ENCODE measurements at regions not wholly inside any gene's neighbourhood (a gene's known extent, or its start where the extent isn't known, plus 50 kb on each side); places are given as distances from the start of the nearest gene placed in this dataset.

- Histone ChIP-seq H3K27me3 (ENCODE audit: insufficient read depth) (no peaks in the 10 kb centered on the region), H3K4me3 (ENCODE audit: low read depth in 2 of 2, low read length in 1 of 2) (no peak overlapping the region), H3K79me2 (ENCODE audit: insufficient read depth) (no peaks in the 10 kb centered on the region), H3K4me2 (no peak overlapping the region), H2AFZ (ENCODE audit: low read depth) (no peak overlapping the region), H3F3A (replicated peaks; ENCODE audit: insufficient read depth) (no peaks in the 10 kb centered on the region), H3K9me2 (no peaks in the 10 kb centered on the region), H3K27ac (ENCODE audit: low read depth in 2 of 2, low read length in 1 of 2) (no peak overlapping the region), H3K9ac (no peak overlapping the region), H4K20me1 (ENCODE audit: insufficient read depth) (no peaks in the 10 kb centered on the region), H3K9me3 (peaks cover 8% of the 10 kb centered on the region; the same call in 1 of the 2 replicates), H3K36me3 (replicated peaks in 1 of 2; ENCODE audit: control insufficient read depth in 1 of 2, insufficient read depth in 2 of 2, low read length in 1 of 2) (no peaks in the 10 kb centered on the region), H3K4me1 (ENCODE audit: control insufficient read depth in 1 of 2, insufficient read depth in 2 of 2, low read depth in 1 of 2, low read length in 1 of 2) (no peaks in the 10 kb centered on the region)
- CTCF ChIA-PET = no interaction called here
- 16% methylated on average over 3 of the region's 3 CpGs for WGBS (ENCODE audit: low lambda C conversion rate)
- TF ChIP-seq MAX (IDR thresholded peaks at IDR 0.05; ENCODE audit: low read depth) (no peak), REST (IDR thresholded peaks at IDR 0.05; ENCODE audit: low read depth, low read length) (no peak), CTCF (IDR thresholded peaks at IDR 0.05) (no peak), USF2 (IDR thresholded peaks at IDR 0.05; ENCODE audit: borderline replicate concordance, low read depth, low read length) (no peak)
- POLR2A ChIA-PET = no interaction called here
- no peak for DNase-seq
These were observed 167.1 kb upstream of the TRIM24 start for GRCh38 chr7:138292951-138293350.

- H3K9me3 ChIP-seq = peaks cover under 1% of the 10 kb centered on the region; the same call in 1 of the 2 replicates
- no peak overlapping the region for H3K4me3 ChIP-seq (ENCODE audit: low read depth in 2 of 2, low read length in 1 of 2)
- no peaks in the 10 kb centered on the region for H3K9me2 ChIP-seq
- no peaks in the 10 kb centered on the region for H3K36me3 ChIP-seq (replicated peaks in 1 of 2; ENCODE audit: control insufficient read depth in 1 of 2, insufficient read depth in 2 of 2, low read length in 1 of 2)
- CTCF ChIA-PET = no interaction called here
- no peaks in the 10 kb centered on the region for H4K20me1 ChIP-seq (ENCODE audit: insufficient read depth)
- no peak for TF ChIP-seq ZBTB33 (IDR thresholded peaks at IDR 0.05; ENCODE audit: borderline replicate concordance, low read depth)
- no peak for TF ChIP-seq RAD21 (IDR thresholded peaks at IDR 0.05; ENCODE audit: low read length)
- no peak for TF ChIP-seq NRF1 (IDR thresholded peaks at IDR 0.05; ENCODE audit: low read depth, low read length)
- DNase-seq = no peak
- WGBS (ENCODE audit: low lambda C conversion rate) = 26% methylated on average over 3 of the region's 3 CpGs
- H2AFZ ChIP-seq (ENCODE audit: low read depth) = no peak overlapping the region
- no peak overlapping the region for H3K27ac ChIP-seq (ENCODE audit: low read depth in 2 of 2, low read length in 1 of 2)
- H3K9ac ChIP-seq = no peak overlapping the region
- H3K4me2 ChIP-seq = no peak overlapping the region
- no peaks in the 10 kb centered on the region for H3K79me2 ChIP-seq (ENCODE audit: insufficient read depth)
- no peaks in the 10 kb centered on the region for H3K4me1 ChIP-seq (ENCODE audit: control insufficient read depth in 1 of 2, insufficient read depth in 2 of 2, low read depth in 1 of 2, low read length in 1 of 2)
- POLR2A ChIA-PET = no interaction called here
- H3F3A ChIP-seq (replicated peaks; ENCODE audit: insufficient read depth) = no peaks in the 10 kb centered on the region
- no peaks in the 10 kb centered on the region for H3K27me3 ChIP-seq (ENCODE audit: insufficient read depth)
These were observed 164.9 kb upstream of the TRIM24 start for GRCh38 chr7:138295049-138295637.

Data from SK-N-SH (cell line).